ENCODE measurements at regions not wholly inside any gene's neighbourhood (a gene's known extent, or its start where the extent isn't known, plus 50 kb on each side); places are given as distances from the start of the nearest gene placed in this dataset.

GRCh38 chr4:106676173-106676921 lies 307.8 kb upstream of the GIMD1 start:
- no peak for DNase-seq

- no peak for DNase-seq
Measured at GRCh38 chr4:106671716-106672115, 303.1 kb upstream of the GIMD1 start.

- DNase-seq: no peak
Measured at GRCh38 chr4:106670976-106671375, 302.4 kb upstream of the GIMD1 start.

GRCh38 chr4:106659371-106659770 lies 290.8 kb upstream of the GIMD1 start:
- no peak for DNase-seq

GRCh38 chr4:106652095-106652494 lies 283.5 kb upstream of the GIMD1 start:
- DNase-seq: no peak

- no peak for DNase-seq
Measured at GRCh38 chr4:106650701-106651100, 282.1 kb upstream of the GIMD1 start.

- no peak for DNase-seq
Measured at GRCh38 chr4:106647451-106647850, 278.9 kb upstream of the GIMD1 start.

- no peak for DNase-seq
Measured at GRCh38 chr4:106629268-106629625, 260.7 kb upstream of the GIMD1 start.

- no peak for DNase-seq
Measured at GRCh38 chr4:106628586-106629267, 260.1 kb upstream of the GIMD1 start.

- DNase-seq: no peak
Measured at GRCh38 chr4:106627051-106627450, 258.5 kb upstream of the GIMD1 start.

GRCh38 chr4:106624671-106625070 lies 256.1 kb upstream of the GIMD1 start:
- DNase-seq: no peak

- DNase-seq: no peak
Measured at GRCh38 chr4:106618956-106619355, 250.4 kb upstream of the GIMD1 start.

GRCh38 chr4:106615961-106616360 lies 247.4 kb upstream of the GIMD1 start:
- DNase-seq: no peak

- DNase-seq: no peak
Measured at GRCh38 chr4:106615410-106615945, 246.9 kb upstream of the GIMD1 start.

- no peak for DNase-seq
Measured at GRCh38 chr4:106614441-106614840, 245.9 kb upstream of the GIMD1 start.

- no peak for DNase-seq
Measured at GRCh38 chr4:106609917-106610316, 241.3 kb upstream of the GIMD1 start.

- DNase-seq: no peak
Measured at GRCh38 chr4:106607558-106607957, 239.0 kb upstream of the GIMD1 start.

GRCh38 chr4:106604319-106605051 lies 235.9 kb upstream of the GIMD1 start:
- no peak for DNase-seq

GRCh38 chr4:106603471-106603870 lies 234.9 kb upstream of the GIMD1 start:
- no peak for DNase-seq

GRCh38 chr4:106602711-106603110 lies 234.1 kb upstream of the GIMD1 start:
- DNase-seq: no peak

GRCh38 chr4:106601519-106601918 lies 232.9 kb upstream of the GIMD1 start:
- DNase-seq: no peak

GRCh38 chr4:106595906-106596305 lies 227.3 kb upstream of the GIMD1 start:
- no peak for DNase-seq

GRCh38 chr4:106594291-106594952 lies 225.8 kb upstream of the GIMD1 start:
- DNase-seq: no peak

All from activated CD4-positive, alpha-beta T cell treated with anti-CD3 and anti-CD28 coated beads, Interleukin-2, amount 50 U/mL, for 1 hour (primary cell).